ENCODE measurements at regions not wholly inside any gene's neighbourhood (a gene's known extent, or its start where the extent isn't known, plus 50 kb on each side); places are given as distances from the start of the nearest gene placed in this dataset.

GRCh38 chr3:94433811-94434210 is 370.9 kb downstream of the NSUN3 start:
- TF ChIP-seq CTCF (conservative IDR thresholded peaks at IDR 0.05; ENCODE audit: low read depth in 2 of 2) (no peak), ETS1 (IDR thresholded peaks at IDR 0.05) (no peak), CREB1 (CRISPR knock-in tag; IDR thresholded peaks at IDR 0.05; ENCODE audit: low read depth) (no peak), POLR2AphosphoS5 (IDR thresholded peaks at IDR 0.05; ENCODE audit: low read depth) (no peak), ZNF331 (CRISPR knock-in tag; IDR thresholded peaks at IDR 0.05; ENCODE audit: low read depth) (no peak), EZH2phosphoT487 (IDR thresholded peaks at IDR 0.05; ENCODE audit: unreplicated experiment) (no peak), EZH2 (IDR thresholded peaks at IDR 0.05; ENCODE audit: low read depth, unreplicated experiment) (no peak), STAT1 (IDR thresholded peaks at IDR 0.05; ENCODE audit: unreplicated experiment) (no peak), REST (IDR thresholded peaks at IDR 0.05; ENCODE audit: unreplicated experiment) (no peak), JUNB (IDR thresholded peaks at IDR 0.05; ENCODE audit: unreplicated experiment) (no peak), ZNF114 (CRISPR knock-in tag; IDR thresholded peaks at IDR 0.05) (no peak), NANOG (IDR thresholded peaks at IDR 0.05; ENCODE audit: borderline replicate concordance) (no peak)

All from GM23338 (cell line).